Medulla oblongata (tissue), 1 donor: ENCODE measurements at regions not wholly inside any gene's neighbourhood (a gene's known extent, or its start where the extent isn't known, plus 50 kb on each side); places are given as distances from the start of the nearest gene placed in this dataset.
A peak's percentile ranks its signal among the peaks of the same experiment; 100 is the strongest.
"Not testable (repeated sequence)": the region's sequence is repeated elsewhere in the genome, so short reads cannot be mapped to it uniquely, and the experiment has no call there.

Experiments
- DNase-seq: peaks from one replicate; pipeline ENCODE4 v3.0.0-alpha.2; 2015; ENCODE audit errors: extremely low spot score

- DNase-seq = no peak
These were observed 78.0 kb upstream of the HNMT start for GRCh38 chr2:137886083-137886831.

GRCh38 chr2:137888845-137889244 is 75.4 kb upstream of the HNMT start:
- no peak for DNase-seq

DNA sequence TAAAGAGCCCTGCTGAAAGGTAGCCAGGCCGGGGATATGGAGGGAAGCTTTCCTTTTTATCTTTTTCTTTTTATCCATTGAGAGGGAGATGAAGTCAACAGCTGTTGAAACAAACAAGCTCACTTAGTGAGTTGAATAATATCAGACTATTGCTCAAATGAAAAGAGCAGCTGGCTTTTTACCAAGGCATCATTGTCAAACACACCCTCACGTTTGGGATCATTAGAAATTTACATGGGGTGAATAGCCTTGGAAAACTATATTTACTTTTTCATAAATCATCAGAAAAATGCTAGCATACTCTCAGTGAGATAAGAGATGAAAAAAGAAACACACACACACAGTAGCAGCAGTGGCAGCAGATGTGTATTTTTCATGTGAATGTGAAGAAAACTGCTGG is 71.5 kb upstream of the HNMT start:
- no peak for DNase-seq

GRCh38 chr2:137893145-137893544 is 71.1 kb upstream of the HNMT start:
- DNase-seq = no peak

GRCh38 chr2:137896467-137896866 is 67.8 kb upstream of the HNMT start:
- no peak for DNase-seq

DNA sequence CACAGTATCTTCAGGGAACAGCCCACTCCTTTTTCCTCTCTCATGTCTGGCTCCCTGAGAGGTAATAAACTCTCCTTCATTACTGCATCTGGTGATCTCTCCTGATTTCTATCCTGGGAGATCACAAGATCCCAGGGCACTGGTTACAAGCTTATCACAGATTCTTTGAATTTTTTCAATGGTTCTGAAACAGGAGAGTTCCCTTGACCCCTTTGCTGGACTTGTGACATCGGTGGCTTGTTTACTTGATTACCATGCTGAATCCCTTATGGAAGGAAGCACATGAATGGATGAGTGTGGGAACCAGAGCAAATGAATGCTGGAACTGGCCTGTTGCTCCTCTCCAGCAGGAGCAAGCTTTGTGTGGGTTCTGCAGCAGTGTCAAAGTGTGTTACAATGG is 67.2 kb upstream of the HNMT start:
- no peak for DNase-seq

DNA sequence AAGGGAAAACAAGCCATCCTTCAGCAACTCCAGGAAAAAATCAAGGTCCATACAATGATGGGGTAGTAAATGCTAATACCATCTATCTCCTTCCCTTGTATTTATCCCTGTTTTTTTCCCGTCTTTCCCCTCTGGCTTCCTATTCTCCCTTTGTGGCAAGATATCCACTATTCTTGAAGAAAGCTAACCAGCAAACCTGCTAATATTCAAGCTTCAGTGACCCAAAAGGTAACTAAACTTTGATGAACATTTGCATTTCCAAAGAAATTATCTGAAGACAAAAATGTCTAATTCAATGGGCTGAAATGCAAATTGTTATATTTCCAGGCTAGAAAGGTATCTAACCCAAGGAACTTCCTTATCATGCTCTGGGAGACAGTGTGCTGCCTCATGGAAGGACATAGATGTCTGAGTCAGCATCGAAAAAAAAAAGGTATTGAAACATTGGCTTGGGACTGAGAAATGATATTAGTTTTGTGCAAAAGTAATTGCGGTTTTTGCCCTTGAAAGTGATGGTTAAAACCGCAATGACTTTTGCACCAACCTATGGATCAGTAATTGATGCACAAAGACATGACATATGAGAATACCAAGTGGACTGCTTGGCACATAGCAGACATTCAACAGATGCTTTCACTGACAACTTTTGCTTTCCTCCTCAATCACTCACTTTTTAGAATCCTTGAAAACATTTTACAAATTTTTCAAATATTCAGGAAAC is 63.7 kb upstream of the HNMT start:
- DNase-seq = no peak

- DNase-seq = peak; percentile 40
These were observed 53.6 kb upstream of the HNMT start for GRCh38 chr2:137910641-137911040.

DNA sequence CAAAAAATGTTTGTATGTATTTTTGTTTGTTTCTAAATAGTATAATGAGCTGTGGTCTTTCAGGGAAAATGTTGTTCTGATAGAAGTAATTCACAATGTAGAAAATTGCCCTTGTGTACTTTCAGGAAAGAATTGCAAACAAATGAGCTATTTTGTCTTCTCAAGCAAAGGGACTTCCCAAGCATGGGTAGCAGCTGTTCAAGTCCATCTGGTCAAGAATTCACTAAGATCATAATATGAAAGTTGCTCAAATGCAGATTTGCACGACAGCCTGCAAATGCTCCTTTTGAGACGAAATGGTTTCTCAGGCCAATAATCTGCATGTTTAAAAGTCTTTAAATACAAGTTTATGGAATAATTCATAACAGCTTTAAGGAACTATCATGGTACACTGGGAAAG is 51.9 kb upstream of the HNMT start:
- no peak for DNase-seq

DNA sequence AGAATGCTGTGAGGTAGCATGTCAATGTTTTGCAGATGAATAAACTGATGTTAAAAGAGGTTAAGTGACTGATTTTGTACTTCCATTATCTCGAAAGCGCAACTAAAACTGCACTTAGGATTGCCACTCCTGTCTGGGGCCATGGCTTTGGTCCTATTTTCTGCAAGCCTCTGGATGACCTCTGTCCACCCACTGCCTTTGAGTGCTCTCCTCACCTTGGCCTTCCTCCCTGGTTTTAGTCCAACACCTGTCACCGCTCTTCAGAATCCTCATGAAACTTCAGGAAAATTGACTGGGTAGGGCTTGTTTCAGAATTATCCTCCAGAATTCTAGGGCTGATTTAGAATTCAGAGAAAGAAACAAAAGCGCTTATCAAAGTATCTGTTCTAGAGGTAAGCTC is 51.1 kb upstream of the HNMT start:
- no peak for DNase-seq

DNA sequence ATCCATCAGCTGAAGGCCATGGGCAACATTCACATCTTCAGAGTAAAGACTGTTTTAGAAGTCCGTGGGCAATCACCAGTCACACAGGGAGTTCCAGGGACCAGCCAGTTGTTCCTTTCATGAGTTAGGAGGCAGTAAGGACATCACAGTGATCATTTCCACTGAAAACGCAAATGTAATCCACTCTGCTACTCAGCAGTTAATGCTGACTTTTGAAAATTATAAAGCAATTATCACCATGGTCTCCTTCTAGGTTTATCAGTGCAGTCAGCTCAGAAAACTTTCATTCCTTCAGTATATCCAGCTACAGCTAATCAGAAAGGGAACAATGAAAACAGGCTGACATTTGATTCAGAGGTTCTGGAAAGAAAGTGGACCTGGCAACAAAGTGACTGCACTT is 50.6 kb upstream of the HNMT start:
- DNase-seq = not testable (repeated sequence)
